ENCODE measurements at regions not wholly inside any gene's neighbourhood (a gene's known extent, or its start where the extent isn't known, plus 50 kb on each side); places are given as distances from the start of the nearest gene placed in this dataset.
A peak's percentile ranks its signal among the peaks of the same experiment; 100 is the strongest.
"Not testable (repeated sequence)": the region's sequence is repeated elsewhere in the genome, so short reads cannot be mapped to it uniquely, and the experiment has no call there.

DNA sequence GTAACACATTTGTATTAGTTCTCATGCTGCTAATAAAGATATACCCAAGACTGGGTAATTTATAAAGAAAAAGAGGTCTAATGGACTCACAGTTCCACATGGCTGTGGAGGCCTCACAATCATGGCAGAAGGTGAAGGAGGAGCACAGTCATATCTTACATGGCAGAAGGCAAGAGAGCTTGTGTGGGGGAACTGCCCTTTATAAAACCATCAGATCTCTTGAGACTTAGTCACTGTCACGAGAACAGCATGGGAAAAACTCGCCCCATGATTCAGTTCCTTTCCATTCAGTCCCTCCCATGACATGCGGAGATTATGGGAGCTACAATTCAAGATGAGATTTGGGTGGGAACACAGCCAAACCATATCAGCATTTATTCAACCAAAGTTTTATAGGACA, 216.5 kb downstream of the KTN1 start:
- CTCF ChIA-PET; BruUV-seq (replicated peaks): not testable (repeated sequence)
- peak; percentile 34 for DNase-seq

More for the DNA sequence above, 216.5 kb downstream of the KTN1 start:
- ATAC-seq (ENCODE audit: low read depth); H2AK9ac ChIP-seq (replicated peaks; ENCODE audit: low read depth, low read length, poor library complexity); intact Hi-C loops (cut with micrococcal nuclease); H2BK5ac ChIP-seq (ENCODE audit: low read depth, low read length, poor library complexity, severe bottlenecking); H4K5ac ChIP-seq (ENCODE audit: low read depth, low read length); H3K36me3 ChIP-seq (ENCODE audit: control insufficient read depth, insufficient read depth, low read length); H2BK15ac ChIP-seq (ENCODE audit: low read depth, low read length); H3K18ac ChIP-seq (ENCODE audit: low read depth, low read length); H2AFZ ChIP-seq (replicated peaks; ENCODE audit: low read length, poor library complexity); H3K27me3 ChIP-seq (ENCODE audit: control insufficient read depth, insufficient read depth, low read length); H2AK5ac ChIP-seq (ENCODE audit: low read depth, low read length); dilution Hi-C loops (cut with HindIII; ENCODE audit: low sequenced_read_pairs, unreplicated experiment); H3K4me2 ChIP-seq (ENCODE audit: low read depth, low read length); H3K27ac ChIP-seq (ENCODE audit: insufficient read depth, low read length); H3K4ac ChIP-seq (ENCODE audit: low read depth, low read length); POLR2A ChIA-PET (ENCODE audit: unreplicated experiment); H2BK20ac ChIP-seq (ENCODE audit: low read depth, low read length); H3K79me1 ChIP-seq (ENCODE audit: low read depth in 1 of 2, low read length in 2 of 2); H2BK120ac ChIP-seq (ENCODE audit: low read depth, low read length); in situ Hi-C loops (cut with MboI; ENCODE audit: low sequenced_read_pairs); H3K23ac ChIP-seq (ENCODE audit: low read depth, low read length); H3K56ac ChIP-seq (ENCODE audit: extremely low read depth, insufficient read depth, low read length); H3K14ac ChIP-seq (replicated peaks; ENCODE audit: low read depth, low read length); H4K91ac ChIP-seq (ENCODE audit: insufficient read depth, low read depth, low read length); H3K4me1 ChIP-seq (ENCODE audit: control insufficient read depth, insufficient read depth, low read length); H3K4me3 ChIP-seq (ENCODE audit: insufficient read depth, low read depth, low read length); H3K9me3 ChIP-seq (ENCODE audit: control insufficient read depth, insufficient read depth, low read length); H4K8ac ChIP-seq (ENCODE audit: low read depth in 2 of 2, low read length in 2 of 2); H3K9me1 ChIP-seq (ENCODE audit: insufficient read depth, low read length); H3K9ac ChIP-seq (ENCODE audit: low read depth, low read length); H4K20me1 ChIP-seq (ENCODE audit: insufficient read depth, low read length): not testable (repeated sequence)
- no CpG with 5 or more reads among the region's 3 CpGs for WGBS, 2 experiments (ENCODE audit: extremely low coverage in 2 of 2, insufficient read length in 1 of 2)
